ENCODE measurements at regions not wholly inside any gene's neighbourhood (a gene's known extent, or its start where the extent isn't known, plus 50 kb on each side); places are given as distances from the start of the nearest gene placed in this dataset.
"Not testable (repeated sequence)": the region's sequence is repeated elsewhere in the genome, so short reads cannot be mapped to it uniquely, and the experiment has no call there.

GRCh38 chr14:106348873-106349540 is 822.6 kb downstream of the TMEM121 start:
- not testable (repeated sequence) for H3K9ac ChIP-seq (ENCODE audit: insufficient read depth in 1 of 2, low read length in 2 of 2); ATAC-seq (ENCODE audit: insufficient read depth, low FRiP score); H3K36me3 ChIP-seq (ENCODE audit: control insufficient read depth in 4 of 4, insufficient read depth in 4 of 4, low read length in 4 of 4); H3K27me3 ChIP-seq (ENCODE audit: control insufficient read depth in 3 of 3, insufficient read depth in 3 of 3, low read length in 2 of 3); H3K4me3 ChIP-seq; H3K9me3 ChIP-seq (ENCODE audit: control insufficient read depth in 4 of 4, insufficient read depth in 3 of 4, low read length in 3 of 4); H3K4me1 ChIP-seq (ENCODE audit: control insufficient read depth in 5 of 5, insufficient read depth in 5 of 5, low read length in 5 of 5); H3K27ac ChIP-seq (ENCODE audit: low read depth in 1 of 2, low read length in 1 of 2); DNase-seq
- 20 to 35% methylated on average over 2 to 18 of the region's 18 CpGs for WGBS, 2 donors
- TF ChIP-seq CTCF (IDR thresholded peaks at IDR 0.05; ENCODE audit: control extremely low read depth, extremely low read depth), result peak; percentile 1

- 73 to 78% methylated on average over 7 of the region's 7 CpGs for WGBS, 2 donors
- not testable (repeated sequence) for H3K27ac ChIP-seq (ENCODE audit: low read depth in 1 of 2, low read length in 1 of 2); ATAC-seq (ENCODE audit: insufficient read depth, low FRiP score)
Measured at GRCh38 chr14:106349678-106350457, 823.5 kb downstream of the TMEM121 start.

GRCh38 chr14:106355007-106355791 is 828.8 kb downstream of the TMEM121 start:
- not testable (repeated sequence) for H3K4me3 ChIP-seq; H3K27ac ChIP-seq (ENCODE audit: low read depth in 1 of 2, low read length in 1 of 2); H3K9ac ChIP-seq (ENCODE audit: insufficient read depth in 1 of 2, low read length in 2 of 2); H3K27me3 ChIP-seq (ENCODE audit: control insufficient read depth in 3 of 3, insufficient read depth in 3 of 3, low read length in 2 of 3); H3K36me3 ChIP-seq (ENCODE audit: control insufficient read depth in 4 of 4, insufficient read depth in 4 of 4, low read length in 4 of 4); H3K4me1 ChIP-seq (ENCODE audit: control insufficient read depth in 5 of 5, insufficient read depth in 5 of 5, low read length in 5 of 5); DNase-seq; H3K9me3 ChIP-seq (ENCODE audit: control insufficient read depth in 4 of 4, insufficient read depth in 3 of 4, low read length in 3 of 4); ATAC-seq (ENCODE audit: insufficient read depth, low FRiP score)
- WGBS, 2 donors, result 41% methylated on average over 7 of the region's 8 CpGs

More at GRCh38 chr14:106349678-106350457, 823.5 kb downstream of the TMEM121 start:
- H3K9ac ChIP-seq (ENCODE audit: insufficient read depth in 1 of 2, low read length in 2 of 2); H3K9me3 ChIP-seq (ENCODE audit: control insufficient read depth in 4 of 4, insufficient read depth in 3 of 4, low read length in 3 of 4); DNase-seq; H3K4me3 ChIP-seq; H3K4me1 ChIP-seq (ENCODE audit: control insufficient read depth in 5 of 5, insufficient read depth in 5 of 5, low read length in 5 of 5); H3K36me3 ChIP-seq (ENCODE audit: control insufficient read depth in 4 of 4, insufficient read depth in 4 of 4, low read length in 4 of 4); H3K27me3 ChIP-seq (ENCODE audit: control insufficient read depth in 3 of 3, insufficient read depth in 3 of 3, low read length in 2 of 3): not testable (repeated sequence)

- not testable (repeated sequence) for H3K36me3 ChIP-seq (ENCODE audit: control insufficient read depth in 4 of 4, insufficient read depth in 4 of 4, low read length in 4 of 4); H3K4me1 ChIP-seq (ENCODE audit: control insufficient read depth in 5 of 5, insufficient read depth in 5 of 5, low read length in 5 of 5); DNase-seq; H3K9ac ChIP-seq (ENCODE audit: insufficient read depth in 1 of 2, low read length in 2 of 2); H3K9me3 ChIP-seq (ENCODE audit: control insufficient read depth in 4 of 4, insufficient read depth in 3 of 4, low read length in 3 of 4); H3K27me3 ChIP-seq (ENCODE audit: control insufficient read depth in 3 of 3, insufficient read depth in 3 of 3, low read length in 2 of 3); ATAC-seq (ENCODE audit: insufficient read depth, low FRiP score); H3K4me3 ChIP-seq; H3K27ac ChIP-seq (ENCODE audit: low read depth in 1 of 2, low read length in 1 of 2)
- 45 to 46% methylated on average over 6 of the region's 6 CpGs for WGBS, 2 donors
Measured at GRCh38 chr14:106355881-106356642, 829.7 kb downstream of the TMEM121 start.

GRCh38 chr14:106356643-106356930 is 830.2 kb downstream of the TMEM121 start:
- not testable (repeated sequence) for DNase-seq; H3K9me3 ChIP-seq (ENCODE audit: control insufficient read depth in 4 of 4, insufficient read depth in 3 of 4, low read length in 3 of 4); H3K36me3 ChIP-seq (ENCODE audit: control insufficient read depth in 4 of 4, insufficient read depth in 4 of 4, low read length in 4 of 4); H3K27me3 ChIP-seq (ENCODE audit: control insufficient read depth in 3 of 3, insufficient read depth in 3 of 3, low read length in 2 of 3); H3K4me3 ChIP-seq; H3K27ac ChIP-seq (ENCODE audit: low read depth in 1 of 2, low read length in 1 of 2); H3K9ac ChIP-seq (ENCODE audit: insufficient read depth in 1 of 2, low read length in 2 of 2); ATAC-seq (ENCODE audit: insufficient read depth, low FRiP score); H3K4me1 ChIP-seq (ENCODE audit: control insufficient read depth in 5 of 5, insufficient read depth in 5 of 5, low read length in 5 of 5)
- 51 to 63% methylated on average over 2 of the region's 2 CpGs for WGBS, 2 donors

- H3K36me3 ChIP-seq (ENCODE audit: control insufficient read depth in 4 of 4, insufficient read depth in 4 of 4, low read length in 4 of 4); H3K27ac ChIP-seq (ENCODE audit: low read depth in 1 of 2, low read length in 1 of 2); H3K4me3 ChIP-seq; H3K9ac ChIP-seq (ENCODE audit: insufficient read depth in 1 of 2, low read length in 2 of 2); H3K27me3 ChIP-seq (ENCODE audit: control insufficient read depth in 3 of 3, insufficient read depth in 3 of 3, low read length in 2 of 3); ATAC-seq (ENCODE audit: insufficient read depth, low FRiP score); H3K4me1 ChIP-seq (ENCODE audit: control insufficient read depth in 5 of 5, insufficient read depth in 5 of 5, low read length in 5 of 5); DNase-seq; H3K9me3 ChIP-seq (ENCODE audit: control insufficient read depth in 4 of 4, insufficient read depth in 3 of 4, low read length in 3 of 4): not testable (repeated sequence)
- 51 to 56% methylated on average over 17 of the region's 17 CpGs for WGBS, 2 donors
Measured at GRCh38 chr14:106359157-106359887, 832.9 kb downstream of the TMEM121 start.
